PC-3 (cell line): ENCODE measurements at regions not wholly inside any gene's neighbourhood (a gene's known extent, or its start where the extent isn't known, plus 50 kb on each side); places are given as distances from the start of the nearest gene placed in this dataset.

ENCODE experiments used
- ATAC-seq: fragments of 200-7000 bp; cut with Tn5 transposase; 2 replicates; pipeline ENCODE4 v1.9.1; 2020; ENCODE audit warnings: mild to moderate bottlenecking, moderate library complexity
- BruUV-seq: library from RNA; stranded (reverse); fragments of 400-500 nt; replicated peaks from 2 replicates; lab custom pipeline; 2021; lab: Mats Ljungman, UMichigan
- CTCF ChIA-PET: fragments of 300-600 bp; sonication (Branson Sonifier 250); formaldehyde crosslinking; loops from one replicate; lab custom pipeline; 2022; ENCODE audit warnings: antibody characterized with exemption; lab: Charles Lee
- POLR2A ChIA-PET: fragments of 300-600 bp; sonication (Branson Sonifier 250); formaldehyde crosslinking; loops from one replicate; lab custom pipeline; 2022; ENCODE audit warnings: antibody characterized with exemption; ENCODE audit not compliant: unreplicated experiment; lab: Charles Lee
- DNase-seq: peaks from one replicate; pipeline ENCODE4 v3.0.0-alpha.2; 2015
- H2AFZ ChIP-seq: fragments of 300-600 bp; sonication (generic); 2 replicates; pipeline ENCODE4 v1.6.0; 2016; ENCODE audit warnings: antibody characterized with exemption, low read length
- H3F3A ChIP-seq: fragments of 300-600 bp; sonication (generic); one replicate; pipeline ENCODE4 v1.6.0; 2017; ENCODE audit warnings: antibody characterized with exemption, low read length, control low read depth, mild to moderate bottlenecking; ENCODE audit not compliant: unreplicated experiment
- H3K27ac ChIP-seq: fragments of 300-600 bp; sonication (generic); 2 replicates; pipeline ENCODE4 v1.5.1; 2016; ENCODE audit warnings: mild to moderate bottlenecking, low read length
- H3K27me3 ChIP-seq: fragments of 300-600 bp; sonication (generic); 2 replicates; pipeline ENCODE4 v1.6.1; 2016; ENCODE audit warnings: low read length, mixed read lengths
- H3K36me3 ChIP-seq: fragments of 300-600 bp; sonication (generic); 2 replicates; pipeline ENCODE4 v1.6.1; 2016; ENCODE audit warnings: low read depth, mixed run types, low read length, mixed read lengths
- H3K4me1 ChIP-seq: fragments of 300-600 bp; sonication (generic); 2 replicates; pipeline ENCODE4 v1.5.1; 2016; ENCODE audit warnings: low read length; ENCODE audit not compliant: insufficient read depth
- H3K4me2 ChIP-seq: fragments of 300-600 bp; sonication (generic); 2 replicates; pipeline ENCODE4 v1.6.0; 2016; ENCODE audit warnings: low read length
- H3K4me3 ChIP-seq: fragments of 300-600 bp; sonication (generic); 2 replicates; pipeline ENCODE4 v1.5.1; 2016; ENCODE audit warnings: mild to moderate bottlenecking, low read length, mixed read lengths
- H3K79me2 ChIP-seq: fragments of 300-600 bp; sonication (generic); 2 replicates; pipeline ENCODE4 v1.6.1; 2017; ENCODE audit warnings: low read length, mixed read lengths
- H3K9ac ChIP-seq: fragments of 300-600 bp; sonication (generic); 2 replicates; pipeline ENCODE4 v1.6.0; 2016; ENCODE audit warnings: mild to moderate bottlenecking, low read length
- H3K9me2 ChIP-seq: fragments of 300-600 bp; sonication (generic); replicated peaks from 2 replicates; pipeline ENCODE4 v1.6.1; 2016; ENCODE audit warnings: mixed run types, low read length, mixed read lengths
- H3K9me3 ChIP-seq: fragments of 300-600 bp; sonication (generic); 2 replicates; pipeline ENCODE4 v1.6.1; 2016; ENCODE audit warnings: low read length, mixed read lengths
- H4K20me1 ChIP-seq: fragments of 300-600 bp; sonication (generic); 2 replicates; pipeline ENCODE4 v1.6.1; 2016; ENCODE audit warnings: low read length, mixed read lengths
- CTCF ChIP-seq: fragments of 300-600 bp; sonication (generic); conservative IDR thresholded peaks from 2 replicates; pipeline ENCODE4 v1.5.1; 2017; ENCODE audit warnings: antibody characterized with exemption, low read depth, mild to moderate bottlenecking, low read length
- EZH2 ChIP-seq: fragments of 300-600 bp; sonication (generic); IDR thresholded peaks from one replicate; pipeline ENCODE4 v1.6.1; 2017; ENCODE audit warnings: antibody characterized with exemption, mild to moderate bottlenecking, low read length; ENCODE audit not compliant: unreplicated experiment
- EZH2phosphoT487 ChIP-seq: fragments of 300-600 bp; sonication (generic); IDR thresholded peaks from 2 replicates; pipeline ENCODE4 v1.6.1; 2018; ENCODE audit warnings: mild to moderate bottlenecking, antibody characterized with exemption, low read length, borderline replicate concordance
- intact Hi-C: fragments of 100-400 bp; cut with micrococcal nuclease; formaldehyde crosslinking; loops from 2 replicates; pipeline ENCODE4 v1.9.0; 2023

- Histone ChIP-seq H4K20me1 (no peaks in the 10 kb centered on the region), H3K36me3 (no peaks in the 10 kb centered on the region), H3K27me3 (no peaks in the 10 kb centered on the region), H3K4me1 (no peaks in the 10 kb centered on the region), H2AFZ (no peak overlapping the region), H3K79me2 (no peaks in the 10 kb centered on the region), H3K4me2 (no peak overlapping the region), H3K9ac (no peak overlapping the region), H3K4me3 (no peak overlapping the region), H3F3A (no peaks in the 10 kb centered on the region), H3K9me3 (no peaks in the 10 kb centered on the region), H3K9me2 (no peaks in the 10 kb centered on the region), H3K27ac (no peak overlapping the region)
- ChIA-PET POLR2A (no interaction called here), CTCF (no interaction called here)
- no peak for ATAC-seq
- intact Hi-C loops, result no loop called here
- TF ChIP-seq EZH2phosphoT487 (no peak), CTCF (no peak), EZH2 (no peak)
- BruUV-seq, result no TSS peak
- DNase-seq, result no peak
Measured at GRCh38 chr5:109928811-109929210, 239.1 kb downstream of the MAN2A1 start.

GRCh38 chr5:109929376-109929775 lies 239.6 kb downstream of the MAN2A1 start:
- no TSS peak for BruUV-seq

More at GRCh38 chr5:109929376-109929775, 239.6 kb downstream of the MAN2A1 start:
- no peak for DNase-seq
- H3K4me1 ChIP-seq, result no peaks in the 10 kb centered on the region
- H3F3A ChIP-seq, result no peaks in the 10 kb centered on the region
- H3K36me3 ChIP-seq, result no peaks in the 10 kb centered on the region
- CTCF ChIA-PET, result no interaction called here
- no peaks in the 10 kb centered on the region for H3K27me3 ChIP-seq
- no peaks in the 10 kb centered on the region for H3K79me2 ChIP-seq
- no peak overlapping the region for H3K4me3 ChIP-seq
- no peak for ATAC-seq
- no peak overlapping the region for H2AFZ ChIP-seq
- no peaks in the 10 kb centered on the region for H3K9me3 ChIP-seq
- H3K27ac ChIP-seq, result no peak overlapping the region
- intact Hi-C loops, result no loop called here
- no peak overlapping the region for H3K9ac ChIP-seq
- POLR2A ChIA-PET, result no interaction called here
- H3K4me2 ChIP-seq, result no peak overlapping the region
- H3K9me2 ChIP-seq, result no peaks in the 10 kb centered on the region
- no peaks in the 10 kb centered on the region for H4K20me1 ChIP-seq
- TF ChIP-seq EZH2 (no peak), CTCF (no peak), EZH2phosphoT487 (no peak)
